GM21367 (cell line): ENCODE measurements at regions not wholly inside any gene's neighbourhood (a gene's known extent, or its start where the extent isn't known, plus 50 kb on each side); places are given as distances from the start of the nearest gene placed in this dataset.

Experiments
- ATAC-seq: cut with Tn5 transposase; IDR thresholded peaks from one replicate; pipeline ENCODE4 v1.9.1; 2021; ENCODE audit not compliant: unreplicated experiment

DNA sequence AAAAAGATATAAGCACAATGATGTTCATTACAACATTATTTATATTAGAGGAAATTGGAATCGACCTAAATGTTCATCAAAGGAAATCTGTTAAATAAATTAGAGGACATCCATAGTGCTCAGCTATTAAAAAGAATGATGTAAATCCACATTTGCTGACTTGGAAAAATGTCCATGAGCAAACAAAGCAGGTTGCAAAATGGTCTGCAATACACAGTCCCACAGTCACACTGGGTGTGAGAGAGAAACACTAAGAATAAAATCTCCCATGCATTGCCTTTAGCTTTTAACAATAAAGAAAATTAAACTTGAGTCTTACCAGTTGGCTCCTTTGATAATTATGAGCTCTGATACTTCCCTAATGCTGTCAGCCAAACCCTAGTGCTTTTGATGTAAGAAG lies 811.1 kb upstream of the SALL3 start:
- ATAC-seq: no peak

DNA sequence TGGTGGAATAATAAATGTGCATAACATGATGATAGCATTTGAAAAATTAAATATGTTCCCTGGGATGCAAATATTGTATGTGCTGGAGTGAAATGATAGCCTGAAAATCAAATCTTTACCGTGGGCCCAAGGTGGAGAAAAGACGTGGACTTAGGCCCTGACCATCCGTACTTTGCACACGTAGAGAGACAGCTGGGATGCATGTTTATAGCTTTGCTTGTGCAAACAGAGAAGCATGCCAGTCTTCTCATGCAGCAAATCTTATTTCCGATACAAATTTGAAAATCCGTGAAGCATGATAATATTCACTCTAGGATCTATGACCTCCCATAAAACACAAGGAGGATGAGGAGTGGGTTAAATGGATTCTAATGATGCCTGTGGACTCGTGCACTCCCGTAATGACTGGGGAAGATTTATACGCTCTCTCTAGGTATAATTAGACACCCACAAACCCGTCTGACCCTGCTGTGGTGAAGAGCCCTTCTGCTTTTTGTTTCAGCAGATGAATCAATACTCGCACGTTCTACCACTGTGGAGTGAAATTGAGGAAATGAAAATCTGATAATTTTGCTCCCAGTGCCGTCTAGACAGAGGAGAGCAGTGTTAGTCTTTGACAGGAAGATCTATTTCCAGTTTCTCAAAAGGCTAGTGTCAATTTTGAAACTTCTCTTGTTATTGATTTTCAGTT lies 810.3 kb upstream of the SALL3 start:
- no peak for ATAC-seq

DNA sequence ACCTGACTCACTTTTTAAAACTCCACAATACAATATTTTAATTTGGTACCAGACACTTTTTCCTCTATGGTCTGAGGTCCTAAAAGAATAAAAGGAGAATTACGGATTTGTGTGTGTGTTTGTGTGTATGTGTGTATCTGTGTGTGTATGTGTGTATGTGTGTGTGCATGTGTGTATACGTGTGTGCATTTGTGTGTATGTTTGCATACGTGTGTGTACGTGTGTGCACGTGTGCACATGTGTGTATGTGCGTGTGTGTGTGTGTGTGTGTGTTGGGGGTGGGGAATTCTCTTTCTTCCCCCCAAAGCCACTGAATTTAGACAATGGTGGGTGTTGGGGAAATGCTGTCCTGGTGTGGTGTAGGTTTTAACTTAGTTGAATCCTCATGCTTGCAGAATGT lies 807.7 kb upstream of the SALL3 start:
- no peak for ATAC-seq

DNA sequence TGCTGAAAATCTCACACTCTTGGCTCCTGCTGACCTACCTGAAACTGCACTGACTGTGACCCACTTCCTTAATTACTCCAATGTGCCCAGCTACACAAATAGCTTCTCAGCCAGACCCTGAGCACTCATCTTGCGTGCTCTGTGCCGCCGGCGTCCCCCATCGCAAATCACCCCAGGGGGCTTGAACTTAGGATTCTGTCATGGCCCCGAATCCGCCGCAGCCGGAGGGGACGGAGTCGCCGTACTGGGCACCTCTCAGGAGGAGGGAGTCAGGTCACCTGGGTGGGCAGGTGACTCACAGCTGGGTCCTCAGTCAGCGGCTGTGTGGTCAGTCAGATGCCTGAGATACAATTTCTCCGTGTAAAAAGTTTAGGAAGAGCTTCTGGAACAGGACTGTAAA lies 804.9 kb upstream of the SALL3 start:
- ATAC-seq: no peak

DNA sequence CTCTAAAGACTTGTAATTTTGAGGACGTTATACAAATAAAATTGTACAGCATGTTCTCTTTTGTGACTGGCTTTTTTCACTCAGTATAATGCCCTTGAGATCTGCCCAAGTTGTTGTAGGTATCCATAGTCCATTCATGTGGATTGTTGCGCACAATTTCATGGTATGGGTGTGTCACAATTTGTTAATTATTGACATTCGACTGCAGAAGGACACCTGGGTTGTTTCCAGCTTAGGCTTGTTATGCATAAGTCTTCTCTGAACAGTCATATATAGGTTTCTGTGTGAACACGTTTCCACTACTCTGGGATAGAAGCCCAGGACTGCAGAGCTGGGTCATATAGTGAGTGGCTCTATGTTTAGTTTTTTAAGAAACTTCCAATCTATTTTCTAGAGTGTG lies 800.8 kb upstream of the SALL3 start:
- no peak for ATAC-seq

DNA sequence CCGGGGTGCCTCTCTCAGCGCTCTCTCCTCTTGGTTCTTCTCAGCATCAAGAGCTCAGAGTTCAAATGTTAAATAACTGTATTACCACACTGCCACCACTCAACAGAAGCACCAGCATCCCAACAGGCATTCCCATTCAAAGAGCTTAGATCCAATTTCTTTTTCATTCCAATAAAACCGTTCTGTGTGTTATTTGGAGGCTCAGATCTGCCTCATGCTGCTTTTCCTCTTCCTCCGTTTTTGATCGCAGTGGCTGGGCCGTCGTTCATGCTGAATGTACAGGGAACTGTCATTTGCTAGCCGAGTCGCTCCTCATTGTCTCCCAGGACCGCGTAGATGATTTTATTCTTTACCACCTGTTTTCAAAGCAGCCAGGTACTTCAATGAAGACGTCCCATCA lies 798.9 kb upstream of the SALL3 start:
- ATAC-seq: no peak

DNA sequence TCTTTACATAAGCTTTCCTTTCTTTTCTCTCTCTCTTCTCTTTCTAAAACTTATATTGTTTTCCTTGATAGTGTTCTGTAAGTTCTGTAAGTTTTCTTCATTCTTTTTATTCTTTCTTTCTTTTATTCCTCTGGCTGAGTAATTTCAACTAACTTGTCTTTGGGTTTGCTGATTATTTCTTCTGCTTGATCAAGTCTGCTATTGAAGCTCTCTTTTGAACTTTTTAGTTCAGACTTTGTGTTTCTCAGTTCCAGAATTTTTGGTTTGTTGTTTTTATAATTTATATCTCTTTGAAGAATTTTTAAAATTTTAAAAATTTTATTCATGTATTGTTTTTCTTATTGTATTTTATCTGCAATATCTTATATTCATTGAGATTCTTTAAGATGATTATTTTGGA lies 795.8 kb upstream of the SALL3 start:
- no peak for ATAC-seq

DNA sequence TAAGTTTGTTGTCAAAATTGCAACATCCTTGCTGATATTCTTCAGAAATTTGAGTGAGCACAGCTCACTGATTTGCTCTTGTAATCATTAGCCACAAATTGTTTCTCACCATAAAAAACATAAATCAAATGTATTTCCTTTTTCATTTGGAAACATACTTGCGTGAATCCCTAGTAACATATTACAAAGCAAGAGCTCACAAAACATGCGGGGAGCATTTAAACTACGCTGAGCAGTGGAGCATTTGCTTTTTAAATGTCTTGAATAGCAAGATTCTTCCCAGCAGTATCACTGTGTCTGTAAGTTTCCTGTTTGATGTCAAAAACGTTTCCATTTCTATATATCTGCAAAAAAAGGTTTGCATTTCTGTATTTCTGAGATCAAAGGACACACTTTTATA lies 788.3 kb upstream of the SALL3 start:
- ATAC-seq: no peak

DNA sequence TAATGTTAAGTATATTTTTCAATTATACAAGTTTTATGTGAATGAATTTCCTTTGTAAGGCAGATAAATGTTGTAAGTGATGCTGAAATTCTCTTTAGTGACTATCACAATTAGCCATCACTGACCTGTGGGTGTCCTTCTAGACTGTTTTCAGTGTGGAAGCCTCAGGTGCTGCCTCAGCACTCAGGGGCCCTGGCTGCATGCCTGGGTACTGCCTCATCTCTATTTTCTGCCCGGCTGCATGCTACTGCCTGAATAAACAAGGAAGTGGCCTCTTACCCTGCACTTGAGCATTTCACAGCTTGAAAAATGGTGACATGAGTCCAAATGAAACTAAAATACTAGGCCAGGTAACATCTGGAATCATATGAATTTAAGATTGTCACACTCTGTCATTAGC lies 787.6 kb upstream of the SALL3 start:
- ATAC-seq: no peak

DNA sequence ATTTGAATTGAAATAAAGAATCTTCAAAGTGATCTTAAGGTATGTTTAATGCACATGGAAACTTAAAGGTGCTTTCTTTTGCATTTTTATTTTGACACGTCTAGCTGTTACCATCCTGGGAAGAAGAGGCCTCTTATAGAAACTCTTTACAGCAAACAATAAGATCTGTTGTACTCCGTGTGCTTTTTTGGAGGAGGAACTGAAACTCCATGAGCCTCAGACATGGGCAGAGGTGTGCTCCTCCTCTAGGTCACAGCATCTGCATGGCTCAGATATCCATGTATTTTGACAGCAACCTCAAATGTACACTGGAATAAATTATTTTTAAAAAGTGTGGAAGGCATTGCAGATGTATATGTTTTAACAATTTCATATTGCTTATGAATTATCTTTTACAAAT lies 783.3 kb upstream of the SALL3 start:
- no peak for ATAC-seq

DNA sequence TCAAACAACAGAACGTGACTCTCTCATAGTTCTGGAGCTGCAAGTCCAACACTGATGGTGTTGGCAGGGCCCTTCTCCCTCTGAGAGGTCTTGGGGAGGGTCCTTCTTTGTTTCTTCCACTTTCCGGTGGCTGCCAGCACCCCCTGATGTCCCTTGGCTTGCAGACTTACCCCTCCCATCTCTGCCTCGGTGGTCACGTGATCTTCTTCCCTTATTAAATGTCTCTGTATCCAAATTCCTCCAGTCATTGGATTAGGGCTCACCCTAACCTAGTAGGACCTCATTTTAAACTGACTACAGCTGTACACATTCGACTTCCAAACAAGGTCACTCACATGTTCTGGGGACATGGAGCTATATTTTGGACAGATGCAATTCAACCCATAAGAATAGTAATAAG lies 780.6 kb upstream of the SALL3 start:
- ATAC-seq: no peak

DNA sequence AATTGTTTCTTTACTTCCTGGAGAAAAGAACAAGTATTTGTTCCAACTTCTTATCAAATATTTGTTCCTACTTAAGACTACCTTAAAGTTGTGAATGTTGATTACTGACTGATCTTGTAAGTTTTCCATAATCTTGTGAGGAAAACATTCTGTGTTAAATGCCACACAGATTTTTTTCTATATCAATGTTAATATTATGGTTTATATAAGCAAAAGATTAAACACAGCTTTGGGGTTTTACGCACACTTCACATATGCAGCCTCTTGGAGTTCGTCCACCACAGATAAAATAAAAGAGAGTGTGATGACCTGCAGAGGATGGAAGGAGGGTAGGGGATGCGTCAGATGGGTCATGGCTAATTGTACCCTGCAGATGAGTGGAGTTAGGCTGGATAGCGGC lies 780.0 kb upstream of the SALL3 start:
- ATAC-seq: no peak

DNA sequence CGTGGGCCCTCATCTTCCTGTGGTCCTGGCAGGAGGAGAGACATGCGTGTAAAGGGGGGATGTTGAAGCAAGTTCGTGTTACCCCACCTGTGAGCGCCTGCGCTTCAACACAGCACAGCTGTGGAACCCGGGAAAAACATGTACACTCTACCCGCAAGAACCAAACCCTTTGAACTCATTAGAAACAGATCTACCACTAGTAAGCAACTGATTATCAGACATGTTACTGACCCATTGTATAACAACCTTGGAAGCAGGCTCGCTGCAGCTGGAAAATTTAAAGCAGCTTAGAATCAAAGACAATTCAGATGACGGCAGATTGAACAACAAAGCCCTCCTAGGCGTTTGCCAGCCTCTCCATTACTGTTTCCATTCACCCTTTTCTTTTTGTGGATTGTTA lies 771.7 kb upstream of the SALL3 start:
- ATAC-seq: no peak

DNA sequence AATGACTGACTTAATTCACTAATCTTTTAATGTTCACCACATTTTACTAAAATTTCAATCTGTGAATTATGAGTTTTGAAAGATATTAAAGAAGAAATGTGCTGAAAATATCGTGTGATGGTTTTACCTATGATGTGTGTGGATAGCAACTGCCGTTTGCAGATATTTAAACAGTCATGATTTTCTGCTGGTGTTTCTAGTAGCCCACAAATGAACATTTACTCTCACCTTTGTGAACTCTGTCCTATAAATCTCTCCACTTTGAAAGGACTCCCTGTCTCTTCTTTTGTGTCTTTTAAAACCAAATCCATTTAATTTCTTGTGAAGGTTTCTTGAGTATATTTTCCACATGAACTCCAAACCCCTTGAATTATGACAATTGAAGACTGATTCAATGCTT lies 771.2 kb upstream of the SALL3 start:
- ATAC-seq: no peak

DNA sequence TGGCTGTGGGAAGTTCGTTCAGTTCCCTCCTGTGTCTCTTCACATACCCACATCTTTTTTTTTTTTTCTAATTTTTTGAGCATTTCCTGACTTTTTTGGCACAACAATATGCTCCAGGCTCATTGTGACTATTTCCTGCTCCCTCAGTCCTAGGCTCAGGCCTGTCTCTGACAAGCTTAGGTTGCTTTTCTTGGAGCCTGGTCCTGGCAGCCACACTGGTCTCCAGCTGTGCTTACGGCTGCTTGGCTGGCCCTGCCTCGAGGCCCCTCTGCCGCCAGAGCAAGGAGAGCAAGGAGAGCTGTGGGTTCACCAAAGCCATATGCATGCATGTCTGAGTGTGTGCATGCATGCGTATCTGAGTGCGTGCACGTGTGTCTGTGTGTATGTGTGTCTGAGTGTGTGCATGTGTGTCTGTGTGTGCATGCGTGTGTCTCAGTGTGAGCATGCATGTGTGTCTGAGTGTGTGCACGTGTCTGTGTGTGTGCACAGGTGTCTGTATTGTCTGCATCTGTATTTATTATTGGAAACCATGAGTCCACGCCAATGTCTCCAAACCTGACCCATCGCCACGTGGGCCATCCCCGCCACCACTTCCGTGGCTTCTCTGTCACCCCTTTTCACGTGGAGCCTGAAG lies 766.1 kb upstream of the SALL3 start:
- ATAC-seq: no peak

DNA sequence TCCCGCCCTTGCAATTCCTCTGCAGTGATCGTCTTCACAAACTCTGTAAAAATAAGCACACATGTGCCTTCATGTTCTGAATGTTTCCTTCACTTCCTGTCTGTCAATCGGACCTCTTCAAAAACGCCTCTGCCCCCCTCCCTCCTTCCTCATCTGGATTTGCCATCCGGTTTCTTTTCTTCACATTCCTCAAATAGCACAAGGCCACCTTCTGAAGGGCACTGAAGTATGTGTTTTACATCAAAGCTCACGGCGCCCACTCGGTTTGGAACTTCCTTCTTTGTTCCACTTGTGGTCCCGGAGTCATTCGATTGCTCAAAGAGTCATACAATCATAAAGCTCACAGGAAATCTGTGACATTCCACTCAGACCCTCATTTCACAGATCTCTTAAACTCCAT lies 758.1 kb upstream of the SALL3 start:
- no peak for ATAC-seq

DNA sequence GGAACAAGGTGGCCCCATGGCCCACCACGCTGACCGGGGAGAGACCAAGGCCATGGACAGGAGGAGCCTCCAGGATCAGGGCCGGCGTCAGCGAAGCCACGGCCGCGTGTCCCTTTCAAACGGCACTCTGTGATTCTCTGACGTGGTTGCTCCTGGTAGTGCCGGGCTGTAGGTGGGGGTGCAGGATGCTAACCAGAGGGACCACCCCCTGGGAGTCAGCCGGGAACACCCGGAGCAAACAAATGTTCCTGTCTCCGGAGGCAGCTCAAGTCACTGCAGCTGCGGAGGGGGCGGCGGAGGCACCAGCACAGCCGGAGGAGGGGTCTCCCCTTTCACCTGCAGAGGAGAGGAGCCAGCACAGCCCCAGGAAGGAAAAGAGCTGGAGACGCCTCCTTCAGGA lies 750.6 kb upstream of the SALL3 start:
- no peak for ATAC-seq

DNA sequence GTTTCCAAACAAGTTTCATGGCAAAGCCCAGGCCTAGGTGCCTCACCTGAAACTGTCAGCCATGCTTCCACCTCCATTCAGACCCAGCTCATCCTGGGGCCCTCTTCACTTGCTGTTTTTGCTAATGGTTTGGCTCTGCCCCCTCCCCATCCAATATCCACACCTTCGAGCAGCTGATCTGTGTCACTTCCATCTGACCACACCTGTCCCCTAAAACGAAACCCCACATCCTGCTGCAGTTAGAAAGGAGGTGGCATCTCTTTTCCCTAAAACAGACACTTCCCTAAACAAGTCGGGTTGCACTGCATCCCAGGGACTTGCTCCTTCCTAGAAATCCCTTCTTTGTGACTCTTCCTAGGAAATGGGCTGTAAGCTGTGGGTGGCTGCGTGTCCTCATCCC lies 748.7 kb upstream of the SALL3 start:
- no peak for ATAC-seq

DNA sequence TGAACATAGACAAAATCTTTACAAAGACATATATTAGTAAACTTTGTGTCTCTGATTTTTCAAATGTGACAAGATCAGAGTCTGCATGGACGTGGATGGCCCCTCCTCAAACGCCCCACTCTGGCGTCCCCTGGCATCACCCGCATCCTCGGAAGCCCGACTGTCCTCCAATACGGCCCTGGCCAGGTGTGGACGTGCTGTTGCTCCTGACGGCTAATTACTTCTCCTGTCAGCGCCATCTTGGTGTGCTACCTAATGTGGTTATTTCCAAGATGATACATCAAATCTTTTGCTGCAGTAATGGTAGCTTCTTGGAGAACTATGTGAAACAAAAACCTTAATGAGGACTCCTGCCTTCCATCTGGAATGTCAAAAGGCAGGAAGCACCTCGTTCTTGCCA lies 747.4 kb upstream of the SALL3 start:
- no peak for ATAC-seq

DNA sequence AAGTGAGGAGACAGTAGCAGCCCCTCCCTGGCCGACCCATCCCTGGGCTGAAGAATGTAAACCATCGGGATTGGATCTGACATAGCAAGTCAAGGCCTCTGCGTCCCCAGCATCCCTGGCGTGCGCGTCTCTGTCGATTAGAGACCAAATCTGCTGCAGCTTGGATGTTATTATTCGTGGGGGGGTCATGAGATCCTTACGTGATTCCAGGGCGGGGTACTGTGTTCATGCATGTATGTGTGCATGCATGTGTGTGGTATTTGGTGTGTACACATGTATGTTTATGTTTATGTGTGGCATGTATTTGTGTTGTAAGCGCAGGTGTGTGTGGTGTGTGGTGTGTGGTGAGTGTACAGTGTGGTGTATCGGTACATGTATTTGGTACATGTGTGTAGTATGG lies 741.8 kb upstream of the SALL3 start:
- no peak for ATAC-seq

DNA sequence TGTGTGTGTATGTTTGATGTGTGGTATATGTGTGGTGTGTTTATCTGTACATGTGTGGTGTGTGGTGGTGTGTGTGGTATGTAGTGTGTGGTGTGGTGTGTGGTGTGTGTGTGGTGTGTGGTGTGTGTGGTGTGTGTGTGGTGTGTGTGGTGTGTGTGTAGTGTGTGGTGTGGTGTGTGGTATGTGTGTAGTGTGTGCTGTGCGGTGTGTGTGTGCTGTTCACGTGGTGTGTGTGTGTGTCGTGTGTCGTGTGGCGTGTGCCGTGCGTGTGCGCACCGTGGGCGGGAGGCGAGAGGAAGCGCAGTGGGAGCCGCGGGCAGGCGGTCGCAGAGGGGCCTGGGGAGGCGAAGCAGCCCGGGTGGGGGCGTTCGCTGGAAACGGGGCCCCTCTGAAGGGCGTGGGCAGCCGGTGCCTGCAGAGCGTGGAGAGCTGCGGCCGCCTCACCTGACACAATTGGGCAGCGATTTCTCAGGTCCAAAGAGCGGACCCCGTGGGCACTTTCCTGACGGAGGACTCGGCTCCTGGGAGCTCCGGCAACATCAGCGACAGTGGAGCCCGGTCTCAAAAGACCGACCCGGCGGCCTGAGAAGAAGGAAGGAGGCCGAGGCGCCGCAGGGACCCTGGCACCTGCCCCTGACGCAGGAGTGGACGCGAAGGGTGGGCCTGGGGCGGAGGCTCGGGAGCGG lies 741.1 kb upstream of the SALL3 start:
- ATAC-seq: no peak

DNA sequence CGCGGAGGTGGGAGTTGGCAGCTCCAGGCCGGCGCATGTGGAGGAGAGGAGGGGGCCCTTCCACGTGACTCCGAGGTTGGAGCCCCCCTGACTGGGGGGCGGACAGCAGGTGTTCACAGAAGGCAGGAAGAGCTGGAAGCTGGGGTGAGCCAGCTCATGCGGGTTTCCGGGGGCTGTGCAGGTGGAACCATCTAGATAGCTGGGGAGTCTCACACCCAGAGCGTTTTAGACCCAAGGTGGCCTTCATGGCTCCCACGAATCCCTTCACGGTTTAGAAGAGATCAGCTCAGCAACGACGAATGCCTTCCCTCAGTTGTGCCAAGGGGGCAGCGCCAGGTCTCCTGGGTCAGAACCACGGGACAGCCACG lies 740.5 kb upstream of the SALL3 start:
- no peak for ATAC-seq

DNA sequence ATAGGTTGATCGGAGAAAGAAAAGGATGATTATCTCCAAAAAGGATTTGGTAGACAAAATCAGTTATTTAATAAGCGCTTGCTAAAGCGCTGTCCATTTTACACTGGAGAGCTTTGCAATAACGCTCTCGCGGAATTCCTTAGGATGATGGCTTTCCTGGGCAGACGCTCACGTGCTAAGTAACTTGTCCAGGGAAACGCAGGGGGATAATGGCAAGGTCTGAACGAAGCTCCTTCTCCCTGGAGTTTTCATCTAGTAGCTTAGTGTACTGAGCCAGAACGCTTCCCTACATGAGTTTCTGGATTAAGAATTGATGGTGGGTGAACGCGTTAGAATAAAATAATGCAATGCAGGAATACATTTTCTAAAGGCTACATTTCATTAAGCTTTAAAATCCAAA lies 739.5 kb upstream of the SALL3 start:
- no peak for ATAC-seq
